Mesothelial cell of epicardium (in vitro differentiated cells): ENCODE measurements at regions not wholly inside any gene's neighbourhood (a gene's known extent, or its start where the extent isn't known, plus 50 kb on each side); places are given as distances from the start of the nearest gene placed in this dataset.

ENCODE experiments used
- DNase-seq, 2 experiments: peaks; one replicate each; pipeline ENCODE4 v3.0.0; 2021; ENCODE audit warnings: low spot score in 2 of 2; ENCODE audit not compliant: unreplicated experiment in 2 of 2
- H3K27ac Mint-ChIP-seq: 2 replicates; pipeline ENCODE4 v1.8.0; 2021; ENCODE audit warnings: mixed read lengths
- H3K27me3 Mint-ChIP-seq: 2 replicates; pipeline ENCODE4 v1.8.0; 2021; ENCODE audit warnings: low read depth, mixed read lengths
- H3K36me3 Mint-ChIP-seq: 2 replicates; pipeline ENCODE4 v1.8.0; 2021; ENCODE audit warnings: mixed read lengths
- H3K4me1 Mint-ChIP-seq: 2 replicates; pipeline ENCODE4 v1.8.0; 2021; ENCODE audit warnings: mixed read lengths
- H3K4me3 Mint-ChIP-seq: 2 replicates; pipeline ENCODE4 v1.8.0; 2021; ENCODE audit warnings: mild to moderate bottlenecking, moderate library complexity, mixed read lengths
- H3K9me3 Mint-ChIP-seq: 2 replicates; pipeline ENCODE4 v1.8.0; 2021; ENCODE audit warnings: mixed read lengths
- CTCF ChIP-seq: fragments of 200-600 bp; sonication (generic); IDR thresholded peaks from one replicate; pipeline ENCODE4 v1.5.0; 2021; ENCODE audit warnings: antibody characterized with exemption; ENCODE audit not compliant: unreplicated experiment

GRCh38 chr12:87820524-87821202 is 208.5 kb downstream of the C12orf50 start:
- H3K4me3 Mint-ChIP-seq, result no peak overlapping the region
- DNase-seq, result no peak
- peaks cover under 1% of the 10 kb centered on the region for H3K36me3 Mint-ChIP-seq
- TF ChIP-seq CTCF, result no peak
- peak overlapping the region; percentile 88 for H3K27ac Mint-ChIP-seq
- peaks cover 57% of the 10 kb centered on the region for H3K4me1 Mint-ChIP-seq
- H3K9me3 Mint-ChIP-seq, result peaks cover 4% of the 10 kb centered on the region
- no peaks in the 10 kb centered on the region for H3K27me3 Mint-ChIP-seq

GRCh38 chr12:87818441-87818840 is 210.8 kb downstream of the C12orf50 start:
- Mint-ChIP-seq H3K27me3 (no peaks in the 10 kb centered on the region), H3K9me3 (peaks cover 4% of the 10 kb centered on the region), H3K27ac (peak overlapping the region; percentile 10), H3K4me1 (peaks cover 64% of the 10 kb centered on the region), H3K36me3 (no peaks in the 10 kb centered on the region), H3K4me3 (no peak overlapping the region)
- no peak for DNase-seq
- no peak for TF ChIP-seq CTCF

GRCh38 chr12:87815771-87816585 is 213.2 kb downstream of the C12orf50 start:
- Mint-ChIP-seq H3K4me1 (peaks cover 64% of the 10 kb centered on the region), H3K4me3 (no peak overlapping the region), H3K27me3 (no peaks in the 10 kb centered on the region), H3K9me3 (peaks cover 4% of the 10 kb centered on the region), H3K36me3 (no peaks in the 10 kb centered on the region), H3K27ac (peak overlapping the region; percentile 74)
- TF ChIP-seq CTCF, result no peak
- DNase-seq, result no peak

- Mint-ChIP-seq H3K27me3 (no peaks in the 10 kb centered on the region), H3K4me3 (no peak overlapping the region), H3K4me1 (peaks cover 57% of the 10 kb centered on the region), H3K36me3 (no peaks in the 10 kb centered on the region), H3K27ac (peak overlapping the region; percentile 41), H3K9me3 (peaks cover 11% of the 10 kb centered on the region)
- TF ChIP-seq CTCF, result no peak
- DNase-seq, result no peak
Measured at GRCh38 chr12:87814625-87815024, 214.6 kb downstream of the C12orf50 start.

GRCh38 chr12:87813476-87814234 is 215.5 kb downstream of the C12orf50 start:
- H3K27me3 Mint-ChIP-seq, result no peaks in the 10 kb centered on the region
- H3K9me3 Mint-ChIP-seq, result peaks cover 11% of the 10 kb centered on the region
- no peaks in the 10 kb centered on the region for H3K36me3 Mint-ChIP-seq
- peaks cover 53% of the 10 kb centered on the region for H3K4me1 Mint-ChIP-seq
- peak overlapping the region; percentile 74 for H3K27ac Mint-ChIP-seq
- no peak for DNase-seq
- no peak overlapping the region for H3K4me3 Mint-ChIP-seq
- no peak for TF ChIP-seq CTCF
